Fibroblast of lung (primary cell): ENCODE measurements at regions not wholly inside any gene's neighbourhood (a gene's known extent, or its start where the extent isn't known, plus 50 kb on each side); places are given as distances from the start of the nearest gene placed in this dataset.
"Not testable (repeated sequence)": the region's sequence is repeated elsewhere in the genome, so short reads cannot be mapped to it uniquely, and the experiment has no call there.

Experiments
- DNase-seq, 2 donors: peaks; one replicate each; pipeline versions ENCODE4 v3.0.0 to v3.0.0-alpha.2; 2010; ENCODE audit warnings: low read depth in 2 of 2
- H2AFZ ChIP-seq: 2 replicates; pipeline ENCODE4 v1.5.1; 2012; ENCODE audit warnings: low read length, control low read depth, inconsistent platforms
- H3K27ac ChIP-seq: 2 replicates; pipeline ENCODE4 v1.5.1; 2011; ENCODE audit warnings: low read length, control low read depth; ENCODE audit not compliant: insufficient read depth
- H3K27me3 ChIP-seq: 2 replicates; pipeline ENCODE4 v1.5.1; 2011; ENCODE audit warnings: mild to moderate bottlenecking, low read length; ENCODE audit not compliant: control insufficient read depth, insufficient read depth
- H3K36me3 ChIP-seq: 2 replicates; pipeline ENCODE4 v1.5.1; 2011; ENCODE audit warnings: low read length; ENCODE audit not compliant: control insufficient read depth, insufficient read depth
- H3K4me1 ChIP-seq: 2 replicates; pipeline ENCODE4 v1.5.1; 2011; ENCODE audit warnings: low read length; ENCODE audit not compliant: control insufficient read depth, insufficient read depth; ENCODE audit errors: extremely low read depth
- H3K4me2 ChIP-seq: 2 replicates; pipeline ENCODE4 v1.5.1; 2011; ENCODE audit warnings: low read length, control low read depth; ENCODE audit not compliant: insufficient read depth; ENCODE audit errors: extremely low read depth
- H3K4me3 ChIP-seq, 4 experiments: fragments of 200-600 bp in 1 of 4; sonication (generic) in 1 of 4; replicated peaks in 1 of 4; 2 replicates each; pipeline ENCODE4 v1.5.1; 2011 to 2016; ENCODE audit warnings: low read length in 4 of 4, low read depth in 3 of 4, mild to moderate bottlenecking in 3 of 4, control low read depth in 2 of 4, inconsistent platforms in 1 of 4, mixed read lengths in 1 of 4; ENCODE audit not compliant: insufficient read depth in 1 of 4; ENCODE audit errors: control extremely low read depth in 1 of 4
- H3K79me2 ChIP-seq: 2 replicates; pipeline ENCODE4 v1.5.1; 2012; ENCODE audit warnings: mild to moderate bottlenecking, low read length, inconsistent platforms; ENCODE audit not compliant: control insufficient read depth, insufficient read depth
- H3K9ac ChIP-seq: 2 replicates; pipeline ENCODE4 v1.5.1; 2011; ENCODE audit warnings: mild to moderate bottlenecking, low read length, control low read depth; ENCODE audit not compliant: insufficient read depth
- H3K9me3 ChIP-seq: 2 replicates; pipeline ENCODE4 v1.5.1; 2012; ENCODE audit warnings: low read depth, low read length; ENCODE audit not compliant: control insufficient read depth, insufficient read depth
- H4K20me1 ChIP-seq: 2 replicates; pipeline ENCODE4 v1.5.1; 2011; ENCODE audit warnings: low read length; ENCODE audit not compliant: control insufficient read depth, insufficient read depth; ENCODE audit errors: extremely low read depth
- EZH2 ChIP-seq: IDR thresholded peaks from 2 replicates; pipeline ENCODE4 v1.5.1; 2012; ENCODE audit warnings: low read length, control low read depth, mild to moderate bottlenecking; ENCODE audit errors: missing control alignments
- TF ChIP-seq, protein P1 (sequence below), 2 donors: IDR thresholded peaks in 1 of 2; conservative IDR thresholded peaks in 1 of 2; 1 replicate in 1 of 2; 2 replicates in 1 of 2; pipeline ENCODE4 v1.5.1; 2011 to 2012; ENCODE audit warnings: low read length in 2 of 2, control low read depth in 1 of 2, inconsistent platforms in 1 of 2, low read depth in 1 of 2, mild to moderate bottlenecking in 1 of 2

GRCh38 chr4:132114885-132115284, 1034.2 kb upstream of the PCDH10 start:
- Histone ChIP-seq H3K9me3 (no peaks in the 10 kb centered on the region), H3K27me3 (no peaks in the 10 kb centered on the region), H3K9ac (no peak overlapping the region), H3K4me3 (no peak overlapping the region), H3K4me2 (no peak overlapping the region), H3K79me2 (no peaks in the 10 kb centered on the region), H3K4me1 (no peaks in the 10 kb centered on the region), H4K20me1 (no peaks in the 10 kb centered on the region), H3K36me3 (no peaks in the 10 kb centered on the region), H2AFZ (no peak overlapping the region), H3K27ac (no peak overlapping the region)
- DNase-seq: peak; percentile 65 to 69
- no peak for TF ChIP-seq EZH2
- TF ChIP-seq, protein P1, sequence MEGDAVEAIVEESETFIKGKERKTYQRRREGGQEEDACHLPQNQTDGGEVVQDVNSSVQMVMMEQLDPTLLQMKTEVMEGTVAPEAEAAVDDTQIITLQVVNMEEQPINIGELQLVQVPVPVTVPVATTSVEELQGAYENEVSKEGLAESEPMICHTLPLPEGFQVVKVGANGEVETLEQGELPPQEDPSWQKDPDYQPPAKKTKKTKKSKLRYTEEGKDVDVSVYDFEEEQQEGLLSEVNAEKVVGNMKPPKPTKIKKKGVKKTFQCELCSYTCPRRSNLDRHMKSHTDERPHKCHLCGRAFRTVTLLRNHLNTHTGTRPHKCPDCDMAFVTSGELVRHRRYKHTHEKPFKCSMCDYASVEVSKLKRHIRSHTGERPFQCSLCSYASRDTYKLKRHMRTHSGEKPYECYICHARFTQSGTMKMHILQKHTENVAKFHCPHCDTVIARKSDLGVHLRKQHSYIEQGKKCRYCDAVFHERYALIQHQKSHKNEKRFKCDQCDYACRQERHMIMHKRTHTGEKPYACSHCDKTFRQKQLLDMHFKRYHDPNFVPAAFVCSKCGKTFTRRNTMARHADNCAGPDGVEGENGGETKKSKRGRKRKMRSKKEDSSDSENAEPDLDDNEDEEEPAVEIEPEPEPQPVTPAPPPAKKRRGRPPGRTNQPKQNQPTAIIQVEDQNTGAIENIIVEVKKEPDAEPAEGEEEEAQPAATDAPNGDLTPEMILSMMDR (conservative IDR thresholded peaks at IDR 0.05 in 1 of 2, IDR thresholded peaks at IDR 0.05 in 1 of 2; ENCODE audit: low read depth in 1 of 2, low read length in 2 of 2): no peak

DNA sequence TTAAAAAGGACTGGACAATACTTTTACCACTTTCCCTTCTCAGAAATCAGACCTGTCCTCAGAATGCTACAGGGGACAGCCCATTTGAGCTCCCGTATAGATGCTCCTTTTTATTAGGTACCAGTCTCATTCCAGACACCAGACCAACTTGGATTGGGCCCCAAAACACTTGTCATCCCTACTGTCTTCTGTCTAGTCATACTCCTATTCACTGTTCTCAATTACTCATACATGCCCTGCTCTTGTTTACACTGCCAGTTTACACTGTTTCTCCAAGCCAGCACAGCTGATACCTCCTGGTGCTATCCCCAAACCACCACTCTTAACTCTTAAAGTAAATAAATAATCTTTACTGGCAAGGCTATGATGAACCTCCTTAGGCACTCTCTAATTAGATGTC, 1026.4 kb upstream of the PCDH10 start:
- not testable (repeated sequence) for H3K4me3 ChIP-seq, H4K20me1 ChIP-seq, H3K27me3 ChIP-seq, H3K9ac ChIP-seq, H3K27ac ChIP-seq, H3K79me2 ChIP-seq, H3K36me3 ChIP-seq, DNase-seq, H3K9me3 ChIP-seq, H2AFZ ChIP-seq, H3K4me1 ChIP-seq, H3K4me2 ChIP-seq

- H4K20me1 ChIP-seq: no peaks in the 10 kb centered on the region
- H3K27ac ChIP-seq: no peak overlapping the region
- H3K4me2 ChIP-seq: no peak overlapping the region
- H3K9ac ChIP-seq: no peak overlapping the region
- peak overlapping the region in 1 of 4 experiments; percentile 17 for H3K4me3 ChIP-seq
- TF ChIP-seq, protein P1 (conservative IDR thresholded peaks at IDR 0.05 in 1 of 2, IDR thresholded peaks at IDR 0.05 in 1 of 2; ENCODE audit: low read depth in 1 of 2, low read length in 2 of 2): no peak
- TF ChIP-seq EZH2: no peak
- no peaks in the 10 kb centered on the region for H3K9me3 ChIP-seq
- DNase-seq: peak; percentile 36
- H2AFZ ChIP-seq: no peak overlapping the region
- no peaks in the 10 kb centered on the region for H3K36me3 ChIP-seq
- no peaks in the 10 kb centered on the region for H3K4me1 ChIP-seq
- no peaks in the 10 kb centered on the region for H3K79me2 ChIP-seq
- H3K27me3 ChIP-seq: no peaks in the 10 kb centered on the region
These were observed 1025.0 kb upstream of the PCDH10 start for GRCh38 chr4:132123870-132124623.
